Stimulated activated CD8-positive, alpha-beta memory T cell treated with anti-CD3 and anti-CD28 coated beads, Interleukin-2, amount 100 ng/mL, for 48 hours (primary cell): ENCODE measurements at regions not wholly inside any gene's neighbourhood (a gene's known extent, or its start where the extent isn't known, plus 50 kb on each side); places are given as distances from the start of the nearest gene placed in this dataset.
"Not testable (repeated sequence)": the region's sequence is repeated elsewhere in the genome, so short reads cannot be mapped to it uniquely, and the experiment has no call there.

ENCODE experiments used
- DNase-seq, 2 donors: peaks; one replicate each; pipeline ENCODE4 v3.0.0-alpha.2; 2020; ENCODE audit warnings: low read depth in 2 of 2

GRCh38 chr2:209160800-209161588, 262.9 kb upstream of the MAP2 start:
- no peak for DNase-seq

- DNase-seq, result no peak
These were observed 261.7 kb upstream of the MAP2 start for GRCh38 chr2:209162129-209162528.

GRCh38 chr2:209181984-209182383, 241.9 kb upstream of the MAP2 start:
- DNase-seq, result no peak

- DNase-seq, result not testable (repeated sequence)
These were observed 237.0 kb upstream of the MAP2 start for GRCh38 chr2:209186886-209187285.

GRCh38 chr2:209189893-209190292, 234.0 kb upstream of the MAP2 start:
- DNase-seq, result no peak

- no peak for DNase-seq
These were observed 232.7 kb upstream of the MAP2 start for GRCh38 chr2:209191139-209191538.

- no peak for DNase-seq
These were observed 229.1 kb upstream of the MAP2 start for GRCh38 chr2:209194717-209195116.

GRCh38 chr2:209208211-209208610, 215.6 kb upstream of the MAP2 start:
- no peak for DNase-seq

GRCh38 chr2:209209943-209210342, 213.9 kb upstream of the MAP2 start:
- DNase-seq, result no peak

- no peak for DNase-seq
These were observed 193.3 kb upstream of the MAP2 start for GRCh38 chr2:209230560-209230959.

- no peak for DNase-seq
These were observed 187.5 kb upstream of the MAP2 start for GRCh38 chr2:209236377-209236776.

- DNase-seq, result no peak
These were observed 184.9 kb upstream of the MAP2 start for GRCh38 chr2:209238765-209239584.

- no peak for DNase-seq
These were observed 184.3 kb upstream of the MAP2 start for GRCh38 chr2:209239585-209239938.

- no peak for DNase-seq
These were observed 183.6 kb upstream of the MAP2 start for GRCh38 chr2:209240204-209240603.

GRCh38 chr2:209253544-209253943, 170.3 kb upstream of the MAP2 start:
- no peak for DNase-seq

- DNase-seq, result no peak
These were observed 164.1 kb upstream of the MAP2 start for GRCh38 chr2:209259767-209260166.

GRCh38 chr2:209260281-209260680, 163.6 kb upstream of the MAP2 start:
- DNase-seq, result no peak

GRCh38 chr2:209261366-209262053, 162.3 kb upstream of the MAP2 start:
- not testable (repeated sequence) for DNase-seq

GRCh38 chr2:209269024-209269423, 154.8 kb upstream of the MAP2 start:
- no peak for DNase-seq

GRCh38 chr2:209276000-209276399, 147.8 kb upstream of the MAP2 start:
- DNase-seq, result no peak

GRCh38 chr2:209277444-209277843, 146.4 kb upstream of the MAP2 start:
- DNase-seq, result no peak

GRCh38 chr2:209298601-209299000, 125.2 kb upstream of the MAP2 start:
- no peak for DNase-seq

GRCh38 chr2:209299478-209299877, 124.4 kb upstream of the MAP2 start:
- not testable (repeated sequence) for DNase-seq
